GM10248 (cell line): ENCODE measurements at regions not wholly inside any gene's neighbourhood (a gene's known extent, or its start where the extent isn't known, plus 50 kb on each side); places are given as distances from the start of the nearest gene placed in this dataset.

Experiments used
- CTCF ChIA-PET: fragments of 300-600 bp; sonication (Branson Sonifier 250); formaldehyde crosslinking; extraction: SDS; loops from one replicate; lab custom pipeline; 2021; ENCODE audit warnings: antibody characterized with exemption; lab: Yijun Ruan, JAX
- POLR2A ChIA-PET: fragments of 350-650 bp; sonication (Branson Sonifier 250); formaldehyde crosslinking; extraction: SDS; loops from one replicate; lab custom pipeline; 2020; ENCODE audit warnings: antibody characterized with exemption; lab: Yijun Ruan, JAX
- DNase-seq: peaks from one replicate; pipeline ENCODE4 v3.0.0; 2012; ENCODE audit errors: extremely low spot score
- CTCF ChIP-seq: IDR thresholded peaks from 2 replicates; pipeline ENCODE4 v1.5.1; 2012; ENCODE audit warnings: mild to moderate bottlenecking, low read depth; ENCODE audit errors: extremely low read depth, missing control alignments, control extremely low read depth

GRCh38 chr9:32706725-32707100 is 71.2 kb upstream of the TAF1L start:
- no peak for DNase-seq
- ChIA-PET CTCF (interaction anchor here (1.4 kb wide), 1 partner anchor 330 kb away, joined by 3 read pairs; no protein-coding TSS in a partner anchor), POLR2A (no interaction called here)
- no peak for TF ChIP-seq CTCF

GRCh38 chr9:32707326-32707725 is 71.9 kb upstream of the TAF1L start:
- CTCF ChIA-PET = interaction anchor here (1.4 kb wide), 1 partner anchor 331 kb away, joined by 3 read pairs; no protein-coding TSS in a partner anchor
- TF ChIP-seq CTCF = no peak
- POLR2A ChIA-PET = no interaction called here
- no peak for DNase-seq

GRCh38 chr9:32708480-32709150 is 73.1 kb upstream of the TAF1L start:
- POLR2A ChIA-PET = no interaction called here
- CTCF ChIA-PET = interaction anchor here (1.2 kb wide), 1 partner anchor 330 kb away, joined by 4 read pairs; no protein-coding TSS in a partner anchor
- no peak for TF ChIP-seq CTCF
- no peak for DNase-seq

- ChIA-PET CTCF (no interaction called here), POLR2A (no interaction called here)
- no peak for DNase-seq
- no peak for TF ChIP-seq CTCF
Measured at GRCh38 chr9:32709871-32710270, 73.5 kb upstream of the TMEM215 start.

- no peak for TF ChIP-seq CTCF
- ChIA-PET POLR2A (no interaction called here), CTCF (no interaction called here)
- no peak for DNase-seq
Measured at GRCh38 chr9:32716425-32716824, 66.9 kb upstream of the TMEM215 start.

- CTCF ChIA-PET = no interaction called here
- POLR2A ChIA-PET = no interaction called here
- no peak for TF ChIP-seq CTCF
- DNase-seq = no peak
Measured at GRCh38 chr9:32716955-32717543, 66.3 kb upstream of the TMEM215 start.
